ENCODE measurements at regions not wholly inside any gene's neighbourhood (a gene's known extent, or its start where the extent isn't known, plus 50 kb on each side); places are given as distances from the start of the nearest gene placed in this dataset.

GRCh38 chr5:106854105-106854687 is 816.5 kb downstream of the EFNA5 start:
- H3K18ac ChIP-seq (ENCODE audit: insufficient read length, low read depth, low read length): no peak overlapping the region
- H3K4me2 ChIP-seq (ENCODE audit: insufficient read depth, insufficient read length, low read length): no peak overlapping the region
- Mint-ChIP-seq H3K27ac (0 out of 7 replicates have a peak overlapping the region, but pooled peaks of 1 of the 3 experiments have one; percentile 16), H3K4me1 (peaks cover 2% of the 10 kb centered on the region in 2 experiments; a peak in 2 of 4 replicates), H3K9me3 (peaks cover 4 to 8% of the 10 kb centered on the region in 2 experiments; a peak in 2 of 5 replicates), H3K27me3 (ENCODE audit: low read depth) (no peaks in the 10 kb centered on the region), H3K36me3 (ENCODE audit: insufficient read depth in 1 of 3, low read depth in 3 of 3) (peaks cover 0 to 18% (median 14%) of the 10 kb centered on the region in 3 experiments; a peak in 5 of 7 replicates), H3K4me3 (no peak overlapping the region)
- H3K23me2 ChIP-seq (ENCODE audit: insufficient read length, low read depth, low read length, poor library complexity, severe bottlenecking): no peaks in the 10 kb centered on the region
- H2BK15ac ChIP-seq (ENCODE audit: low read depth, low read length): no peak overlapping the region
- H2BK120ac ChIP-seq (ENCODE audit: low read depth, low read length, poor library complexity, severe bottlenecking): no peak overlapping the region
- H3T11ph ChIP-seq (ENCODE audit: low read length): no peak overlapping the region
- no peaks in the 10 kb centered on the region for H3K27me3 ChIP-seq (ENCODE audit: insufficient read depth, low read length)
- no peak overlapping the region for H3K9ac ChIP-seq (ENCODE audit: extremely low read depth, insufficient read length, low read length)
- DNase-seq: no peak
- H3K4me1 ChIP-seq (ENCODE audit: insufficient read depth, low read length): no peaks in the 10 kb centered on the region
- no peak overlapping the region for H4K5ac ChIP-seq (ENCODE audit: insufficient read length, low read depth, low read length)
- no peak overlapping the region for H4K8ac ChIP-seq (replicated peaks; ENCODE audit: insufficient read length, low read depth, low read length)
- no peak overlapping the region for H2BK12ac ChIP-seq (ENCODE audit: insufficient read length, low read depth, low read length)
- no peak overlapping the region for H2BK5ac ChIP-seq (ENCODE audit: insufficient read length, low read length)
- no peak overlapping the region for H3K56ac ChIP-seq (ENCODE audit: insufficient read length, low read depth, low read length)
- WGBS (ENCODE audit: extremely low coverage, insufficient read length, low lambda C conversion rate): no CpG with 5 or more reads among the region's 1 CpG
- no peak for TF ChIP-seq CTCF (conservative IDR thresholded peaks at IDR 0.05)
- no peak overlapping the region for H4K91ac ChIP-seq (ENCODE audit: insufficient read length, low read depth, low read length)
- H3K27ac ChIP-seq (ENCODE audit: insufficient read length, low read depth, low read length): no peak overlapping the region
- H3K79me1 ChIP-seq (ENCODE audit: insufficient read depth, low read depth, low read length, poor library complexity, severe bottlenecking): no peaks in the 10 kb centered on the region
- no peaks in the 10 kb centered on the region for H3K9me3 ChIP-seq (ENCODE audit: control insufficient read depth, low read depth, low read length)
- no peaks in the 10 kb centered on the region for H3K79me2 ChIP-seq (ENCODE audit: insufficient read depth, low read length)
- H2BK20ac ChIP-seq (ENCODE audit: low read depth, low read length, poor library complexity, severe bottlenecking): no peak overlapping the region
- H3K14ac ChIP-seq (ENCODE audit: insufficient read depth, low read length): no peak overlapping the region
- no peaks in the 10 kb centered on the region for H4K20me1 ChIP-seq (ENCODE audit: control insufficient read depth, insufficient read depth, insufficient read length)
- no peak overlapping the region for H2AFZ ChIP-seq (ENCODE audit: low read length)
- H3K23ac ChIP-seq (ENCODE audit: insufficient read length, low read depth, low read length): no peak overlapping the region
- H3K4ac ChIP-seq (ENCODE audit: low read depth, low read length): no peak overlapping the region
- no peak overlapping the region for H2AK5ac ChIP-seq (ENCODE audit: insufficient read length, low read length)
